HG03066 (cell line): ENCODE measurements at regions not wholly inside any gene's neighbourhood (a gene's known extent, or its start where the extent isn't known, plus 50 kb on each side); places are given as distances from the start of the nearest gene placed in this dataset.
"Not testable (repeated sequence)": the region's sequence is repeated elsewhere in the genome, so short reads cannot be mapped to it uniquely, and the experiment has no call there.

ENCODE experiments used
- ATAC-seq: cut with Tn5 transposase; IDR thresholded peaks from one replicate; pipeline ENCODE4 v1.9.1; 2021; ENCODE audit warnings: low read depth; ENCODE audit not compliant: unreplicated experiment

GRCh38 chrX:97849951-97850350, 966.2 kb downstream of the RPA4 start:
- no peak for ATAC-seq

- ATAC-seq: no peak
Measured at GRCh38 chrX:97850911-97851310, 967.2 kb downstream of the RPA4 start.

- no peak for ATAC-seq
Measured at GRCh38 chrX:97854086-97854485, 970.4 kb downstream of the RPA4 start.

- ATAC-seq: no peak
Measured at GRCh38 chrX:97858592-97858991, 974.9 kb downstream of the RPA4 start.

GRCh38 chrX:97860226-97860625, 976.5 kb downstream of the RPA4 start:
- no peak for ATAC-seq

DNA sequence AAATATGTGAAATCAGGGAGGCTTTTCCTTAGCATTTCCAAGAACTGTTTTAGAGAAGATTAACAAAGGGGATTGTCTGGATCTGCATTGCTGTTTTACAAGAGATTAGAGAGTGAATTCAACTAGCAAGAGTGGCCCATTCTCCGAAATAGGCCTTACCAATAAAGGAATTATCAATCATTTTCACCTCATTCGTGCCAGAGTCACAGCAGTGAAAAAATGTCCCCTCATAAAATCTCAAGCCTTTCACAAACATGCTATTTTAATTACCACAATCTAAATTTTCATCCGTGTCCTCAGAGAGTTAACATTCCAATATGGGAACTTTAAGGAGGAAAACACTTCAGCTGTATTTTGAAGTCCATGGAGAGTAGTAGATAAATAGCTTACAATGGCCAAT, 979.6 kb downstream of the RPA4 start:
- no peak for ATAC-seq

DNA sequence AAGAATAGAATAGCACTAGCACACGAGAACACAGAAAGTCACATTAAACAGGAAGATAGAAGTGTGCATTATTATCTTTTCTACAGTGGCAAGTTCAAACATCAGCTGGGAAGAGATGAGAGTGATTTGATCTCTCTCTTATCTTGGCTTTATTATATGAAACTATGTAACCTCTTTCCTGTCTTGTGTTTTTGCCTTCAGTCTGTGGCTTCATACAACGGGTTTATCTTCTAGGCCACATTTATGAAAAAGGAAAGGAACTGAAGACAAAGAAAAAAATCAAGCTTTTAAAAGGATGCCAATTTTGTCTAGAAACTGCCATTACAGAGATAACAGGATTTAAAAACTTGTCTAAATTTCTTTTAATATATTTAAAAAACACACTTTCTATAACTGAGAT, 983.6 kb downstream of the RPA4 start:
- ATAC-seq: no peak

DNA sequence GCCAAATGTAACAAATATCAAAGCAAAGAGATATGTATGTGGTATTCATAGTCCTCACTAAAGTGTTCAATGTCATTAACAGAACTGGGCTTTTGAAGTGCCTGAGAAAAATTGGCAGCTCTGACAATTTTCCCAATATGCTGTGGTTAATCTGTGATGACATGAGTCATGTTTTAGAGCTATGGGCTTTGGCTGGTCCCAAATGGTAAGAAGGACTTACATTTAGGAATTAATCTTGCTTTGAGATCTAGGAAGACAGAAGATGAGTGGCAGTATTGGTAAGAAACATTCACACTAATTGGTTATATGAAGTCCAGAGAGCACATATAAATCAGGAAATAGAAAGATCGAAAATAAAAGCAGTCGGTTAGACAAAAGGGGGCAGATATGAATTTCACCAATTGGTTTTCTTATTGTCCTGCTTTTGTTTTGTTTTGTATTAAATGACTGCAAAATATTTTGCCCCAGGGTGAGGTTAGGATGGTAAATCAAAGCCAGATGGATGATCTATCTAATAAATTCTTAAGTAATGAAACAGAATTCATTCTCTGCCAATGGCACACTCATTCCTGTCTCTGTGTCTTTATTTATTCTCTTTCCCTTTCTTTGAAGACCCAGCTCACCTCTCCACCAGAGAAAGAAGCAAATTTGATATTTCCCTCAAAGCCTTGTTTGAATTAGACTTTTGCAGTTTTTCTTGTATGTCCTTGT, 993.1 kb downstream of the RPA4 start:
- ATAC-seq: no peak

DNA sequence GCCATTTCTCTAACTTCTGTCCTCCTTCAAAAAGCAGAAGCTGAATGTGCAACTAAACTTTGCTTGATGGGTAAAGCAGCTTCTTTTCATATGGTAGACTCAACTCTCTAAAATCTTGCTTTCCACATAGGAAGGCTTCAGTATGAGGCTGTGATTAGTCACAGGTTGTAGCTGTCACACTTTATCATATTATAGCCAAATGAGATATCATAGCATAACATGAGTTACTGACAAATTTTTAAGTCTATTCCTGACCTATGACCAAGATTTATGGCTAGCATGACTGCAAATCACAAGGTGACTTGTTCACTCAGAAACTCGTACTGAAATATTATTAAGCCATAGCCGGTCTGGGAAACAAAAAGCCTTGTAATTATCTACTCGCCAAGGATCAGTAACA, 998.6 kb downstream of the RPA4 start:
- no peak for ATAC-seq

- ATAC-seq: no peak
Measured at GRCh38 chrX:97895751-97896150, 1012.0 kb downstream of the RPA4 start.

DNA sequence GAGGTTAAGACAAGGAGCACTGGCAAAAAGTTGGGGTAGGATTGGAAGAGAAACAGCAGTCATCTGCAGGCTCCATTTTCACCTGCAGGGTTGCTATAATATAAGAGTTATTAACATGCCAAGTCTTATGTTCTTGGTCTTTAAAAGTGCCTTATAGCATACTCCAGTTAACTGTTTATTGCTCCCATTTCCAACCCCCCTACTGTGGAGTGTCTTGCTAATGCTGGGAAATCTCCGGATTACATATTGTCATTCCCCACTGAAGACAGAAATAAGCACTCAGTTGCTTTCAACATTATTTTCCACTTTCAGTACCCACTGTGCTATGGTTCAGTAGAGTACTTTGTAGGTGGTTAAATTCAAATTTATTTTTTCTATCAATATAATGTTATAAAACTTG, 1014.3 kb downstream of the RPA4 start:
- ATAC-seq: no peak

GRCh38 chrX:97898798-97899197, 1015.1 kb downstream of the RPA4 start:
- ATAC-seq: no peak

- no peak for ATAC-seq
Measured at GRCh38 chrX:97907791-97908190, 1024.1 kb downstream of the RPA4 start.

DNA sequence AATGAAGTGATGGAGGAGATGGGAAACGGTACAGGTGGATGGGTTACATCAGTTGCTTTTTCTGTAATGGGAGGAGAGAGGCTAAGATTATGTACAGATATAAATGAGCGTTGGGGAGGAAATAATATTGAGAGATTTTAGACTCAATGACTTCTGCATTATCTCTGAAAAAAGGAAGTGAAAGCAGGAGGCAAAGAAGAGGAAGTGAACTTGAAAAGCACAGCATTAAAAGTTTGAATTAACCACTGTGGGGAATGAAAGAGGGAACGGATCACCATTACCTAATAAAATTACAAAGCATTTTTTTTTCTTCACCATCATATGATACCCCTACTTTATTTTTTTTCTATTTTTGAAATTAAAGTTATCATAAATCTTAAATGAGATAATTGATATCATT, 1025.5 kb downstream of the RPA4 start:
- peak; percentile 98 for ATAC-seq

- not testable (repeated sequence) for ATAC-seq
Measured at GRCh38 chrX:97915390-97915789, 1031.7 kb downstream of the RPA4 start.

DNA sequence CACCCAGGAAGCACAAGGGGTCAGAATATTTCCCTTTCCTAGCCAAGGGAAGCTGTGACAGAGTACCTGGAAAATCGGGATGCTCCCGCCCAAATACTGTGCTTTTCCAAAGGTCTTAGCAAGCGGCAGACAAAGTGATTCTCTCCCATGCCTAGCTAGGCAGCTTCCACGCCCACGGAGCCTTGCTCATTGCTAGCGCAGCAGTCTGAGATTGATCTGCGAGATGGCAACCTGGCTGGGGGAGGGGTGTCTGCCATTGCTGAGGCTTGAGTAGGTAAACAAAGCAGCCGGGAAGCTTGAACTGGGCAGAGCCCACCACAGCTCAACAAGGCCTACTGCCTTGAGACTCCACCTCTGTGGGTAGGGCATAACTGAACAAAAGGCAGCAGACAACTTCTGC, 1037.5 kb downstream of the RPA4 start:
- ATAC-seq: not testable (repeated sequence)

DNA sequence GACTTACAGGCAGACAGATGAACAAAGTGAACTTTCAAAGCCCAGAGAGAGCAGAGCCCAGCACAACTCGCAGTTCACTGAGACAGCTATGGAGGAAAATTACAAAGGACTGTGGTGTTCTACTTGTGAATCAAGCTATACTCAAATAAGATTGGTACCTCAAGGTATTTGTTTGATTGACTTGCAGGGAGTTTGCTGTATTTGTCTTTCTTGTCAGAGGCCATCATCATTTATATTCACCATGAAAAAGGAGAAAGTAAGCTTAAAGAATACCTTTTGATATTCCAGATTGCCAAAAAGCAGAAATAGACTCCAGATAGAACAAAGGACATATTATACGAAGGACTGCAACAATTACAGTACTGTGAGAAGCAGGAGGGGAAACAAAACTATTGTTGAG, 1047.9 kb downstream of the RPA4 start:
- ATAC-seq: no peak

DNA sequence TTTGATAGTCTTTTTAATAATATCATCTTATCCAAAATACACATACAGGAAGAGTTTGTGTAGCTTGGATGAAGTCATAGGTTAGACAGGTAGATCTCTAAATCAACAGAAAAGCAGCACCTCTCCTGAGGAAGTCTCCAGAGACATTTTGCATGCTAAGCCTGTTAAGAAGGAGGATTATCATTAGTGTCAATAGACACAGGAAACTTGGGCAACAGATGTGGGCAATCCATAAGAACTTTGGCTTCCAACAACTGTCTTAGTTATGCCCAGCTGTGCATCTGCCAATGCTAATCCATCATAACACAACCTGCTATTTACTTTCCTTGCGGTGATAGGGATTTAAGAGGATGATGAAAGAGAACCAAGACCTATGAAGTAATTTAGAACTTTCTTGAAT, 1052.6 kb downstream of the RPA4 start:
- ATAC-seq: no peak

DNA sequence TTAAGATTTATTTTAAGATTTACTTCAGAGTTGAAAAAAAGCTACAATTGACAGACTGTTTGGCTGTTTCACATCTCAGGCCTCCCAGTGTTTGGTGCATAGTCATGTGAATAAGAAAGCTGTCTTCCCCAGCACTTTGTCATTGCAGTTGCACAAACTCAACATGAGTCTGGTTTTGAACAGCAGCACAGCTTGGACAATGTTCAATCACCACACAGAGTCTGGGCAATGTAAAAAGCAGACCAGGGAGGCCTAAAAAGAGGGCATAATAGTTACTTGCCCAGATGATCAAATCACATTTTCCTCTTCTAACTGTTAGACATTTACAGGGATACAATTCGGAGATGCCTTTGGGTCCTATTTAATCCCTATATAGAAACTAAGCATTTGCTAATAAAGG, 1055.0 kb downstream of the RPA4 start:
- no peak for ATAC-seq

GRCh38 chrX:97968376-97969163, 1084.9 kb downstream of the RPA4 start:
- ATAC-seq: no peak

DNA sequence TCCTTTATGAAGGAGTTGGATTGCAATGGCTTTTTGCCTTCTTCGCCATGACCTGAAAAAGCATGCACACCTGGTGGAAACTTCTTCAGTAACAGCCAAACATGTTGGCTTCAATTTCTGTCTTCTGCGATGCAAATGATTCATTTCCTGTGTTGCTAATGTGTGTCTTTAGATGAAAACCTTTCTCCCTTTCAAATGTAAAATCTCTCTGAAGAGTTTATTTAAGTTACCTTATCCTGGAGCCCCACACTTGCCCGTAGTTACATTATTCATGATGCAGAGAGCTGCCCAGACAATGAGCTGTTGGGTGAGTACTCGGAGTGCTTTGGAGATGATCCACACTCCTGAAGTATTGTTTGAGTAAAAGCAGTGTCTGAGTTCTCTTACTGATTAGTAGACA, 1100.9 kb downstream of the RPA4 start:
- no peak for ATAC-seq

DNA sequence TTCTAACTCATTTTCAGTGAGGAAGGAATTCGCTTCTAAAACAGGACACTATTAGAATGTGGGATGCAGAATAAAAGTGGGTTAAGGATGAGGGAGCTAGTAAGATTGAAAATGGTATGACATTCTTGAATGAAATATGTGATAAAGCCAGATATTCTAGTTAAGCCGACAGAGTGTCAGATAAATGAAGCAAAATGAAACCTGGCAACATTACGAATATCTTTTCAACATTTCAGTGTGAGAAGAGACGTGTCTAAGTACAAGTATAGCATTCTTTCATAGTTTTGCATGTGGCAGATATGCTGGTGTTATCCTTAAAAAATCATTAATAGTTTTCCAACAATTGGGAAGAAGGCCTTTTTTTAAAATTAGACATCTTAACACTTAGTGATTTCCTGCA, 1101.4 kb downstream of the RPA4 start:
- no peak for ATAC-seq
